ENCODE measurements at regions not wholly inside any gene's neighbourhood (a gene's known extent, or its start where the extent isn't known, plus 50 kb on each side); places are given as distances from the start of the nearest gene placed in this dataset.

DNA sequence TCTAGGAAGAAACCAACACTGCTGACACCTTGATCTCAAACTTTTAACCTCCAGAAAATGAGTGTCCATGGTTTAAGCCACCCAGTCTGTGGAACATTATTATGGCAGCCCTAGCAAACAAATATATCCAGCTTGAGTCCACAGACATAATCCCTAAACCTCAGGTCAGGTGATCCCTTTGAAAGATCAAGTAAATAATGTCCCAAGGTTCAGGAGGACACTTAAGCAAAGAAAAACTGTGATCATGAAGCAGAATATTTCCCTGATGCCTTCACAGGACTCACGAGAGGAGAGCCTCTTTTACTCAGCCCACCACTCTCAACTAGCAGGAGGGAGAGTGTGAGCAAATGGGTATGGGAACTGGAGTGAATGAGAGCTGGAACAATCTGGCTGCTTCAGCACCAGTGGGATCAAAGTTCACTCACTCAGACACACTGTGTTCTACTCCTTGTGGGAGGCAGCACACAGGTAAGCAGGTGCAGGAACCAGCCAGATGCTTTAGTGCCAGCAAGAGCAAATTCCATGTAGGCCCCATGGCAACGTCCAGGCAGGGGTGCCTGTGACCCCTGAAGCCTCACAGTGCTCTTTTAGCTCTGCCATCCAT lies 608.4 kb downstream of the RAB28 start:
- TF ChIP-seq REST (IDR thresholded peaks at IDR 0.05; ENCODE audit: unreplicated experiment), result no peak
- TF ChIP-seq, protein P1, sequence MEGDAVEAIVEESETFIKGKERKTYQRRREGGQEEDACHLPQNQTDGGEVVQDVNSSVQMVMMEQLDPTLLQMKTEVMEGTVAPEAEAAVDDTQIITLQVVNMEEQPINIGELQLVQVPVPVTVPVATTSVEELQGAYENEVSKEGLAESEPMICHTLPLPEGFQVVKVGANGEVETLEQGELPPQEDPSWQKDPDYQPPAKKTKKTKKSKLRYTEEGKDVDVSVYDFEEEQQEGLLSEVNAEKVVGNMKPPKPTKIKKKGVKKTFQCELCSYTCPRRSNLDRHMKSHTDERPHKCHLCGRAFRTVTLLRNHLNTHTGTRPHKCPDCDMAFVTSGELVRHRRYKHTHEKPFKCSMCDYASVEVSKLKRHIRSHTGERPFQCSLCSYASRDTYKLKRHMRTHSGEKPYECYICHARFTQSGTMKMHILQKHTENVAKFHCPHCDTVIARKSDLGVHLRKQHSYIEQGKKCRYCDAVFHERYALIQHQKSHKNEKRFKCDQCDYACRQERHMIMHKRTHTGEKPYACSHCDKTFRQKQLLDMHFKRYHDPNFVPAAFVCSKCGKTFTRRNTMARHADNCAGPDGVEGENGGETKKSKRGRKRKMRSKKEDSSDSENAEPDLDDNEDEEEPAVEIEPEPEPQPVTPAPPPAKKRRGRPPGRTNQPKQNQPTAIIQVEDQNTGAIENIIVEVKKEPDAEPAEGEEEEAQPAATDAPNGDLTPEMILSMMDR (conservative IDR thresholded peaks at IDR 0.05; ENCODE audit: low read depth in 2 of 2), result no peak
- TF ChIP-seq EZH2phosphoT487 (IDR thresholded peaks at IDR 0.05; ENCODE audit: unreplicated experiment), result no peak
- TF ChIP-seq POLR2AphosphoS5 (IDR thresholded peaks at IDR 0.05; ENCODE audit: low read depth), result no peak
- no peak for TF ChIP-seq EZH2 (IDR thresholded peaks at IDR 0.05; ENCODE audit: low read depth, unreplicated experiment)
- TF ChIP-seq, protein P2, sequence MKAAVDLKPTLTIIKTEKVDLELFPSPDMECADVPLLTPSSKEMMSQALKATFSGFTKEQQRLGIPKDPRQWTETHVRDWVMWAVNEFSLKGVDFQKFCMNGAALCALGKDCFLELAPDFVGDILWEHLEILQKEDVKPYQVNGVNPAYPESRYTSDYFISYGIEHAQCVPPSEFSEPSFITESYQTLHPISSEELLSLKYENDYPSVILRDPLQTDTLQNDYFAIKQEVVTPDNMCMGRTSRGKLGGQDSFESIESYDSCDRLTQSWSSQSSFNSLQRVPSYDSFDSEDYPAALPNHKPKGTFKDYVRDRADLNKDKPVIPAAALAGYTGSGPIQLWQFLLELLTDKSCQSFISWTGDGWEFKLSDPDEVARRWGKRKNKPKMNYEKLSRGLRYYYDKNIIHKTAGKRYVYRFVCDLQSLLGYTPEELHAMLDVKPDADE (IDR thresholded peaks at IDR 0.05), result no peak
- TF ChIP-seq STAT1 (IDR thresholded peaks at IDR 0.05; ENCODE audit: unreplicated experiment), result no peak
